GM13977 (cell line): ENCODE measurements at regions not wholly inside any gene's neighbourhood (a gene's known extent, or its start where the extent isn't known, plus 50 kb on each side); places are given as distances from the start of the nearest gene placed in this dataset.

Experiments used
- DNase-seq: peaks from one replicate; pipeline ENCODE4 v3.0.0; 2012; ENCODE audit warnings: low spot score
- CTCF ChIP-seq: IDR thresholded peaks from 2 replicates; pipeline ENCODE4 v1.5.1; 2012; ENCODE audit warnings: mild to moderate bottlenecking, control low read depth; ENCODE audit not compliant: insufficient read depth; ENCODE audit errors: extremely low read depth, missing control alignments
- in situ Hi-C: fragments of 300-500 bp; cut with MboI; formaldehyde crosslinking; loops from one replicate; pipeline ENCODE4 v1.12.0; 2022; ENCODE audit warnings: low sequenced_read_pairs, low pct_unique_long_range_greater_than_20kb, mixed read lengths, inconsistent platforms; ENCODE audit not compliant: unreplicated experiment

GRCh38 chr5:171555160-171555559 is 135.7 kb downstream of the FGF18 start:
- no peak for TF ChIP-seq CTCF
- in situ Hi-C loops = no loop called here

GRCh38 chr5:171562822-171563221 is 143.4 kb downstream of the FGF18 start:
- no peak for DNase-seq
- in situ Hi-C loops = no loop called here
- TF ChIP-seq CTCF = no peak

More at GRCh38 chr5:171555160-171555559, 135.7 kb downstream of the FGF18 start:
- no peak for DNase-seq

GRCh38 chr5:171568389-171568788 is 148.9 kb downstream of the FGF18 start:
- DNase-seq = no peak
- TF ChIP-seq CTCF = no peak
- in situ Hi-C loops = no loop called here

- DNase-seq = no peak
- in situ Hi-C loops = no loop called here
- no peak for TF ChIP-seq CTCF
These were observed 149.7 kb downstream of the FGF18 start for GRCh38 chr5:171569065-171569712.

- TF ChIP-seq CTCF = no peak
- in situ Hi-C loops = no loop called here
These were observed 150.9 kb downstream of the FGF18 start for GRCh38 chr5:171570244-171570825.

GRCh38 chr5:171571663-171572062 is 152.2 kb downstream of the FGF18 start:
- no peak for DNase-seq
- TF ChIP-seq CTCF = no peak
- in situ Hi-C loops = no loop called here

More at GRCh38 chr5:171570244-171570825, 150.9 kb downstream of the FGF18 start:
- no peak for DNase-seq

GRCh38 chr5:171573021-171573420 is 153.6 kb downstream of the FGF18 start:
- in situ Hi-C loops = no loop called here
- no peak for DNase-seq
- no peak for TF ChIP-seq CTCF
